Osteoblast (primary cell): ENCODE measurements at regions not wholly inside any gene's neighbourhood (a gene's known extent, or its start where the extent isn't known, plus 50 kb on each side); places are given as distances from the start of the nearest gene placed in this dataset.

Experiments used
- DNase-seq: peaks from one replicate; pipeline ENCODE4 v3.0.0; 2011; ENCODE audit warnings: low spot score, mixed read lengths; ENCODE audit not compliant: insufficient read length; ENCODE audit errors: missing footprints
- H2AFZ ChIP-seq: 2 replicates; pipeline ENCODE4 v1.6.0; 2011; ENCODE audit warnings: mild to moderate bottlenecking, low read length
- H3K27ac ChIP-seq: 2 replicates; pipeline ENCODE4 v1.5.1; 2011; ENCODE audit warnings: mild to moderate bottlenecking, low read depth, low read length, moderate library complexity
- H3K27me3 ChIP-seq: 2 replicates; pipeline ENCODE4 v1.6.0; 2012; ENCODE audit warnings: mild to moderate bottlenecking, control low read depth, inconsistent platforms, low read length, moderate library complexity; ENCODE audit not compliant: insufficient read depth
- H3K36me3 ChIP-seq: 2 replicates; pipeline ENCODE4 v1.5.1; 2011; ENCODE audit warnings: mild to moderate bottlenecking, low read length, control low read depth, moderate library complexity; ENCODE audit not compliant: insufficient read depth
- H3K4me1 ChIP-seq: 2 replicates; pipeline ENCODE4 v1.5.1; 2011; ENCODE audit warnings: mild to moderate bottlenecking, low read length, control low read depth, moderate library complexity; ENCODE audit not compliant: insufficient read depth
- H3K4me2 ChIP-seq: 2 replicates; pipeline ENCODE4 v1.6.0; 2011; ENCODE audit warnings: mild to moderate bottlenecking, low read length; ENCODE audit not compliant: insufficient read depth
- H3K4me3 ChIP-seq: fragments of 200-600 bp; sonication (generic); 3 replicates; pipeline ENCODE4 v1.5.1; 2012; ENCODE audit warnings: mild to moderate bottlenecking, low read length, inconsistent platforms; ENCODE audit not compliant: insufficient read depth
- H3K79me2 ChIP-seq: 2 replicates; pipeline ENCODE4 v1.6.0; 2012; ENCODE audit warnings: mild to moderate bottlenecking, low read length, control low read depth, inconsistent platforms; ENCODE audit not compliant: insufficient read depth
- H3K9me3 ChIP-seq: 2 replicates; pipeline ENCODE4 v1.5.1; 2011; ENCODE audit warnings: low read depth, low read length, control low read depth
- H4K20me1 ChIP-seq: 2 replicates; pipeline ENCODE4 v1.6.0; 2012; ENCODE audit warnings: mild to moderate bottlenecking, low read length, control low read depth; ENCODE audit not compliant: insufficient read depth
- TF ChIP-seq, protein P1 (sequence below): IDR thresholded peaks from 2 replicates; pipeline ENCODE4 v1.5.1; 2011; ENCODE audit warnings: mild to moderate bottlenecking, low read depth, low read length, moderate library complexity; ENCODE audit errors: extremely low read depth

GRCh38 chr11:80362563-80363340 is 921.9 kb upstream of the TENM4 start:
- Histone ChIP-seq H3K4me3 (no peak overlapping the region), H3K27ac (no peak overlapping the region), H3K79me2 (no peaks in the 10 kb centered on the region), H3K4me1 (no peaks in the 10 kb centered on the region), H3K36me3 (no peaks in the 10 kb centered on the region), H2AFZ (no peak overlapping the region), H3K27me3 (no peaks in the 10 kb centered on the region), H3K9me3 (peaks cover 2% of the 10 kb centered on the region), H3K4me2 (no peak overlapping the region), H4K20me1 (no peaks in the 10 kb centered on the region)
- DNase-seq, result no peak
- TF ChIP-seq, protein P1, sequence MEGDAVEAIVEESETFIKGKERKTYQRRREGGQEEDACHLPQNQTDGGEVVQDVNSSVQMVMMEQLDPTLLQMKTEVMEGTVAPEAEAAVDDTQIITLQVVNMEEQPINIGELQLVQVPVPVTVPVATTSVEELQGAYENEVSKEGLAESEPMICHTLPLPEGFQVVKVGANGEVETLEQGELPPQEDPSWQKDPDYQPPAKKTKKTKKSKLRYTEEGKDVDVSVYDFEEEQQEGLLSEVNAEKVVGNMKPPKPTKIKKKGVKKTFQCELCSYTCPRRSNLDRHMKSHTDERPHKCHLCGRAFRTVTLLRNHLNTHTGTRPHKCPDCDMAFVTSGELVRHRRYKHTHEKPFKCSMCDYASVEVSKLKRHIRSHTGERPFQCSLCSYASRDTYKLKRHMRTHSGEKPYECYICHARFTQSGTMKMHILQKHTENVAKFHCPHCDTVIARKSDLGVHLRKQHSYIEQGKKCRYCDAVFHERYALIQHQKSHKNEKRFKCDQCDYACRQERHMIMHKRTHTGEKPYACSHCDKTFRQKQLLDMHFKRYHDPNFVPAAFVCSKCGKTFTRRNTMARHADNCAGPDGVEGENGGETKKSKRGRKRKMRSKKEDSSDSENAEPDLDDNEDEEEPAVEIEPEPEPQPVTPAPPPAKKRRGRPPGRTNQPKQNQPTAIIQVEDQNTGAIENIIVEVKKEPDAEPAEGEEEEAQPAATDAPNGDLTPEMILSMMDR, result no peak

DNA sequence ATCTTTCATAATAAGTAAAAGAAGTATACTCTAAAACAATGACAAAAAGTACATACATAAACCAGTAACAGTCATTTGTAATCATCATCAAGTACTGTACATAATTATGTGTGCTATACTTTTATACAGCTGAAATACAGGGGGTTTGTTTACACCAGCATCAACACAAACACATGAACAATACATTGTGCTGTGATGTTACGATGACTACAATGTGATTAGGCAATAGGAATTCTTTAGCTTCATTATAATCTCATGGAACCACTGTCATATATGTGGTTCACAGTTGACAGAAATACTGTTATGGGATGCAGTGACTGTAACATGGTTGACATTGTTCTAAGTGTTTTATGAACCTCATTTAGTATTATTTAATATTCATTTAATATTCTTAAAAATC is 914.4 kb upstream of the TENM4 start:
- no peak overlapping the region for H3K27ac ChIP-seq
- DNase-seq, result no peak

GRCh38 chr11:80350541-80350940 is 909.7 kb upstream of the TENM4 start:
- no peak overlapping the region for H3K4me2 ChIP-seq
- no peaks in the 10 kb centered on the region for H3K4me1 ChIP-seq
- no peaks in the 10 kb centered on the region for H3K79me2 ChIP-seq
- TF ChIP-seq, protein P1, result no peak
- H3K36me3 ChIP-seq, result no peaks in the 10 kb centered on the region
- no peaks in the 10 kb centered on the region for H3K27me3 ChIP-seq
- no peaks in the 10 kb centered on the region for H4K20me1 ChIP-seq
- no peaks in the 10 kb centered on the region for H3K9me3 ChIP-seq
- no peak for DNase-seq
- no peak overlapping the region for H3K4me3 ChIP-seq
- no peak overlapping the region for H2AFZ ChIP-seq
- H3K27ac ChIP-seq, result no peak overlapping the region

More for the DNA sequence above, 914.4 kb upstream of the TENM4 start:
- Histone ChIP-seq H2AFZ (no peak overlapping the region), H3K9me3 (peaks cover 2% of the 10 kb centered on the region), H3K4me2 (no peak overlapping the region), H4K20me1 (no peaks in the 10 kb centered on the region), H3K27me3 (no peaks in the 10 kb centered on the region), H3K4me3 (no peak overlapping the region), H3K4me1 (no peaks in the 10 kb centered on the region), H3K36me3 (no peaks in the 10 kb centered on the region), H3K79me2 (no peaks in the 10 kb centered on the region)
- TF ChIP-seq, protein P1, result no peak

DNA sequence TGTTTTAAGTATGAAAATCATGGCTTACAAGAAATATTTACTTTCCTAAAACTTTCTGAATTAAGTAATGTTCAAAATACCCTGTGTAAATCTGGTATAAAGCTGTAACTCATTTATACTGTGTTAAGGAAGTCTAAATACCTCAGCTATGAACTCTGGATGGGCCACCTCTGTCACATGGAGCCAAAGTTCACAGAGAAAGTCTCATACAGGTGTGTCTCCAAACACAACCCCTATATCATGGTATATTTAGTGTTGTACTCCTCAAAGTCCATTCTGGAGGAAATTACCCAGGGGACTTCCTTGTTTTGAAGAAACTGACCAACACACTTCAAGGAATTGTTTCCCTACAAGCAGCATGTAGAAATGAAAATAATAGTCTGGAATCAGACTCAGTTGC is 909.2 kb upstream of the TENM4 start:
- Histone ChIP-seq H2AFZ (no peak overlapping the region), H3K9me3 (no peaks in the 10 kb centered on the region), H3K4me1 (no peaks in the 10 kb centered on the region), H3K79me2 (no peaks in the 10 kb centered on the region), H4K20me1 (no peaks in the 10 kb centered on the region), H3K27ac (no peak overlapping the region), H3K36me3 (no peaks in the 10 kb centered on the region), H3K27me3 (no peaks in the 10 kb centered on the region), H3K4me2 (no peak overlapping the region), H3K4me3 (no peak overlapping the region)
- TF ChIP-seq, protein P1, result no peak
- no peak for DNase-seq
